NB4 (cell line): ENCODE measurements at regions not wholly inside any gene's neighbourhood (a gene's known extent, or its start where the extent isn't known, plus 50 kb on each side); places are given as distances from the start of the nearest gene placed in this dataset.

Source experiments
- DNase-seq: peaks from one replicate; pipeline ENCODE4 v3.0.0; 2010; ENCODE audit warnings: low read depth
- H3K4me3 ChIP-seq: one replicate; pipeline ENCODE4 v1.5.1; 2011; ENCODE audit warnings: mild to moderate bottlenecking, low read depth, low read length, moderate library complexity
- MAX ChIP-seq: IDR thresholded peaks from 2 replicates; pipeline ENCODE4 v1.6.1; 2011; ENCODE audit warnings: low read depth, low read length
- MYC ChIP-seq: IDR thresholded peaks from 2 replicates; pipeline ENCODE4 v1.6.1; 2011; ENCODE audit warnings: low read depth, low read length
- POLR2A ChIP-seq: IDR thresholded peaks from 2 replicates; pipeline ENCODE4 v1.6.1; 2011; ENCODE audit warnings: mild to moderate bottlenecking; ENCODE audit not compliant: insufficient read length; ENCODE audit errors: extremely low read depth
- TF ChIP-seq, protein P1 (sequence below): IDR thresholded peaks from one replicate; pipeline ENCODE4 v1.5.1; 2012; ENCODE audit warnings: low read depth, low read length

DNA sequence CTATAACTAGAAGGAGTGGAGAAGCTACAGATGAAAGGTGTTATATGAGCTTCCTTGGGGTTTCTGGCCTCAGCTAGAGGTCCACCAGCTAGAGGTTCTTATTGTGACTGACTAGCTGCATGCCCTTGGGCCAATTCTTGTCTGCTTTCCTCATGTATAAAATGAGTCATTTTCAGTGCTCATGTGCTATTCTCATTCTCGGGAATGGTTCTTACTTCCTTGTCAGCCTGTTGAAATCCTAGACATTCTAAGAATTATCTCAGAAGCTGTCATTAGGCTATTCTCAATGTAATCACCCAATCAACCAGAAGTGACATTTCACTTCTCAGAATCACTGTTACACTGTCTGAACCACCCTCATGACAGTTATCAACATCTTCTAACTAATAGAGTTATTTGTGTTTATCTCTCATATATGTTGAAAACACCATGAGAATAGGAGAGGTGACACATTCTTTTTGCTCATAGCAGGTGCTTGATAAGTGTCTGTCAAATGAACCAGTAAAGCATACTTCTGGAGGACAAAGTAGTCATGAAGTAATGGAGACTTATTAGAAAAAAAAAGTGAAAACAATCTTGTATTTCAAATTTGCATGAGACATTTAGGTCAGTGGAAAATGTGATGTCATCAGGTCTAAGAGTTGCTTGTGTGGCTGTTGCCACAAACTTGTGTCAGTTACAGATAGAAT is 122.8 kb upstream of the IVNS1ABP start:
- TF ChIP-seq POLR2A (no peak), MYC (no peak), MAX (no peak)
- TF ChIP-seq, protein P1, sequence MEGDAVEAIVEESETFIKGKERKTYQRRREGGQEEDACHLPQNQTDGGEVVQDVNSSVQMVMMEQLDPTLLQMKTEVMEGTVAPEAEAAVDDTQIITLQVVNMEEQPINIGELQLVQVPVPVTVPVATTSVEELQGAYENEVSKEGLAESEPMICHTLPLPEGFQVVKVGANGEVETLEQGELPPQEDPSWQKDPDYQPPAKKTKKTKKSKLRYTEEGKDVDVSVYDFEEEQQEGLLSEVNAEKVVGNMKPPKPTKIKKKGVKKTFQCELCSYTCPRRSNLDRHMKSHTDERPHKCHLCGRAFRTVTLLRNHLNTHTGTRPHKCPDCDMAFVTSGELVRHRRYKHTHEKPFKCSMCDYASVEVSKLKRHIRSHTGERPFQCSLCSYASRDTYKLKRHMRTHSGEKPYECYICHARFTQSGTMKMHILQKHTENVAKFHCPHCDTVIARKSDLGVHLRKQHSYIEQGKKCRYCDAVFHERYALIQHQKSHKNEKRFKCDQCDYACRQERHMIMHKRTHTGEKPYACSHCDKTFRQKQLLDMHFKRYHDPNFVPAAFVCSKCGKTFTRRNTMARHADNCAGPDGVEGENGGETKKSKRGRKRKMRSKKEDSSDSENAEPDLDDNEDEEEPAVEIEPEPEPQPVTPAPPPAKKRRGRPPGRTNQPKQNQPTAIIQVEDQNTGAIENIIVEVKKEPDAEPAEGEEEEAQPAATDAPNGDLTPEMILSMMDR: no peak
- DNase-seq: no peak
- no peak overlapping the region for H3K4me3 ChIP-seq

- no peak overlapping the region for H3K4me3 ChIP-seq
- TF ChIP-seq, protein P1: no peak
- no peak for TF ChIP-seq POLR2A
- DNase-seq: no peak
These were observed 121.9 kb upstream of the IVNS1ABP start for GRCh38 chr1:185438936-185439335.

GRCh38 chr1:185435696-185436379 is 118.8 kb upstream of the IVNS1ABP start:
- DNase-seq: no peak
- no peak overlapping the region for H3K4me3 ChIP-seq
- TF ChIP-seq, protein P1: no peak
- TF ChIP-seq MYC: no peak
- no peak for TF ChIP-seq POLR2A
- TF ChIP-seq MAX: no peak

- H3K4me3 ChIP-seq: no peak overlapping the region
- no peak for TF ChIP-seq POLR2A
- TF ChIP-seq MYC: no peak
- TF ChIP-seq MAX: no peak
- TF ChIP-seq, protein P1: no peak
- DNase-seq: no peak
These were observed 117.7 kb upstream of the IVNS1ABP start for GRCh38 chr1:185434721-185435120.

GRCh38 chr1:185433667-185434066 is 116.6 kb upstream of the IVNS1ABP start:
- TF ChIP-seq, protein P1: no peak
- no peak for TF ChIP-seq MYC
- no peak for TF ChIP-seq MAX
- TF ChIP-seq POLR2A: no peak
- peak; percentile 9 for DNase-seq
- no peak overlapping the region for H3K4me3 ChIP-seq
